CD4-positive, alpha-beta T cell treated with Interleukin-15 for 4 hours (primary cell): ENCODE measurements at regions not wholly inside any gene's neighbourhood (a gene's known extent, or its start where the extent isn't known, plus 50 kb on each side); places are given as distances from the start of the nearest gene placed in this dataset.
"Not testable (repeated sequence)": the region's sequence is repeated elsewhere in the genome, so short reads cannot be mapped to it uniquely, and the experiment has no call there.

Source experiments
- DNase-seq: peaks from one replicate; pipeline ENCODE4 v3.0.0-alpha.2; 2020; ENCODE audit warnings: low spot score

DNA sequence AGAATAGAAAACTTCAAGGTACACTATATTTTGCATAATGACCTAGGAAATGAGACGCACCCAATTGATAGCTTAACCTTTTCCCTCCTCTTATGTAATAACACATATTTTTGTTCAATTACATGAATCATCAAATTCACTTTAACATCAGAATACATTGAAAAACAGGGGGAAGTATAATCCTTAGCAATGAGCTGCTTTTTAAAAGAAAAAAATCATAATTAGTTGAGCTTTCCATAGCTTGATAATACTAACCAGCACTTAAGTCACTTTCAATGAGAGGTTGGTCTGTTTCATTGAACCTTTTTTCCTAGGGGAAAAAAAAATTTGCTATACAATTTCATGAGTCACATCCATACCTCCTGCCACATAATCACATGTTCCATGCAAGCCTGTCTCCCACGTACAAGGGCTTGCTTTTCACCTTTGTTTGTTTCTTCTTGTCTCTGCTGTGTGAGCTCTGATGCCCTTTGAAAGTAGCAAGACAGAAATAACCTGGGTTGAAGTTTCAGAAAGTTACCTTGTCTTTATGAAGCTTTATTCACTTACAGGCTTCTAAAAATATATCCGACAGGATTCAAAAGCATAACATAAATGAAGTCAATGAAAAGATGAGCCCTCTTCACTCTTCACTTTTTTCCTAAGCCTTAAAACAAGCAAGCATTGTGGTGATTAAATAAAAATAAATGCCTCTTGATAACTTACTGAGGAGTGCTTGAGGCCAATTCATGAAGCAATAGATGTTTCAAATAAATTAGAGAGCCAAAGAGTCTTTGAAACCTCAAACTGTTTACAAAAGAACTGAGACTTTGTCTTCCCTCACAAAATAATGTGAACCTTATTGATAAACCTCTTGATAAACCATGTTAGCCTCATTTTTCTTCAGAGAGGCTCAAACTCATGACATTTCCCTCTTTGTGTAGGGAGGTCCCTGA lies 108.5 kb downstream of the FEM1C start:
- no peak for DNase-seq

GRCh38 chr5:115435065-115435777 lies 109.4 kb downstream of the FEM1C start:
- no peak for DNase-seq

GRCh38 chr5:115433918-115434317 lies 110.7 kb downstream of the FEM1C start:
- DNase-seq: no peak

DNA sequence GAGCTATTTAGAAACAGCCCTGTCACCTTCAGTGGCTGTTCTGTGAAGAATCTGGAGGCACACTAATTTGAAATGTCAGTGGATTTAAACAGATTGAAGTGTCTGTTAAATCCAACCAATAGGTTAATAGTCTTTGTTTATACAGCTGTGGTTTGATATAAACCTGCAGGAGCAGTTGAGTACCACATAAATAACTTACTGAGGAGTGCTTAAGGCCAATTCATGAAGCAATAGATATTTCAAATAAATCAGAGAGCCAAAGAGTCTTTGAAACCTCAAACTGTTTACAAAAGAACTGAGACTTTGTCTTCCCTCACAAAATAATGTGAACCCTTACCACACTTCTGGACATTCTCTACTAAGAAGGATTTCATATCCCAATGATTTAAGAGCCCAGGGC lies 111.9 kb downstream of the FEM1C start:
- no peak for DNase-seq

DNA sequence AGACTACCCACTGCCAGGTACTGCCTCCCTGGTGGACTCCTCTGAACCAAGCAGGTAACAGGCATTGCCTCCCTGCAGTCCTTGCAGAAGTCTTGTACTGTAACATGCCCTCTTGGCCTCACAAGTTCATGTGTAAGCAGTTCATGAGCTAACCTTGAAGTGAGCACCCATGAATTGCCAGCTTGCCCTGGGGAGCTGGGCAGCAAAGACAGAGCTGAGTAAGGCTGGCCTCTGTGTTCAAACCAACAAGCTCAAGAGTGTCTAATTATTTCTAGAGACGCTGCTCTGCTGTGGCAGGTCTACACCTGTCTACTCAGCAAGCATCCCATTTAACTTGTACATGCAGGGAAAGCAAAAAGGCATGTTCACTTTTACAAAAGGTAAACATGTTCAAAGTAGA lies 113.5 kb downstream of the FEM1C start:
- no peak for DNase-seq

DNA sequence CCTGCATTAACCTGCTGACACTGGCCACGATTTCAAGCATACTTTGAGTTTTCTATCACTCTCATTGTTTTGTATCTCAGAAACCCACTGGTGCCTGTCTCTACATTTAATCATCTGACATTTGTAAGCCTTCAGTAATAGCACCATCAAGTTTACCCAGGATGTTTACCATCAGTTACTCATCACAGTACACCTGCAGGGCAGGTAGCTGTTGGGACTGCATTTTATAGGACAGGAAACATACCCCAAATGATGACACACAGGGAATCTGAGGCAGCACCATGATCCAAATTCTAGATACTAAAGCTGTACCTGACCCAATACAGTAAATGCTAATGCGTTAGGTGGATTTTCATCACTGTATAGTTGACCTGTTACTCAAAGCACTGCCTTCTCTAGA lies 114.2 kb downstream of the FEM1C start:
- DNase-seq: no peak

GRCh38 chr5:115429345-115429940 lies 115.1 kb downstream of the FEM1C start:
- no peak for DNase-seq

GRCh38 chr5:115428676-115429075 lies 115.9 kb downstream of the FEM1C start:
- DNase-seq: no peak

DNA sequence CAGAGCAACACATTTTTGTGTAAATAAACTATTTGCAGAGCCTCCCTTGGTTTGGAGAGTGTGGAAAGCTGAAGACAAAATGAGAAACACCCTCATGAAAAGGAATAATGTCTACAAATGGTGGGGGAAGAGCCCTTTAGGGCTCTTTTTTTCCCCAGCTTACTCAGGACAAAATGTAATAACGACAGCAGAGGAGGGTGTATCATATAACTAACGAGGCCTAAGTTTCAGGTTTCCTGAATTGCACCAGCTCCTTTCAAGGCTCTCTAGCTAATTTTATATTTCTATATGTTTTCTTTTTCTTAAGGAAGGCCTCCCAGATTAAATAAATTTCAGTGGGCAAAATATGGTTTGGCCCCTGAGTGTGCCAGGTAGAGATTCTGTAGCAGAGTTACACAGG lies 116.3 kb downstream of the FEM1C start:
- DNase-seq: no peak

DNA sequence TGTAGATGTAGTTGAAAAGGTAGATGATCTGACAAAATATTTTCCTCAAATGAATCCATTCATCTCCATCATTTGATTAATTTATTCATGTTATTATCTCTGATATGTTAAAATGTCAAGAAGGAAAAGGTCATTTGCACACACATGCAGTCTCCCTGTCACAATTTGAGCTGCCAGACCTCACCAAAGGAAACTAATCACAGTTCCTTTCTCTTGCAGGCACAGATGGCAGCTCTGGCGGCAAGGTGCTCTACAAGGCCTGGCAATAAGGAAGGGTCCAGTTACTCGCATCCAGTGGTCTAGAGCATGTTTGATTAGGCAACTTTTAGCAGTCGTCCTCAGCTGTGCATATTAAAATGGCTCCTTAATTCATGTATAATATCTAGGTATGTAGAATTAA lies 120.1 kb downstream of the FEM1C start:
- no peak for DNase-seq

DNA sequence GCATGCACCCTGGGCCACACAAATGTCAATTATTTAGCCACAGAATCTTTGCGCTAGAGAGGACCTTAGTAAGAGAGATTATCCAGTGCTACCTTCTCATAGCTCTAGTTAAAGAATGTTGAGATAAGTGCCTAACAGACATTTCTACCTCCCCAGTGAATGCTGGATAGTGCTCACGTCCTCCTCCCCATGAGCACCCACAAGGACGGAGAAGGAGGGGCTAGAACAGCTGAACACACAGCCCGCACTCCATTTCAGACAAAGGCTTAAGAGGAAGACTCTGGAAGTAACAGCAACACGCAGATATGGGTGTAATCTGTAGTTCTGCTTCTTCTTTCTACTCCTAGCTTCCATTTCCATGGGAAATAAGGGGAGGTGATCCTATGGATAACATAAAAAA lies 120.5 kb downstream of the FEM1C start:
- no peak for DNase-seq

GRCh38 chr5:115423541-115423940 lies 121.0 kb downstream of the FEM1C start:
- DNase-seq: no peak

GRCh38 chr5:115423051-115423450 lies 121.5 kb downstream of the FEM1C start:
- DNase-seq: no peak

GRCh38 chr5:115420812-115421211 lies 123.8 kb downstream of the FEM1C start:
- not testable (repeated sequence) for DNase-seq

DNA sequence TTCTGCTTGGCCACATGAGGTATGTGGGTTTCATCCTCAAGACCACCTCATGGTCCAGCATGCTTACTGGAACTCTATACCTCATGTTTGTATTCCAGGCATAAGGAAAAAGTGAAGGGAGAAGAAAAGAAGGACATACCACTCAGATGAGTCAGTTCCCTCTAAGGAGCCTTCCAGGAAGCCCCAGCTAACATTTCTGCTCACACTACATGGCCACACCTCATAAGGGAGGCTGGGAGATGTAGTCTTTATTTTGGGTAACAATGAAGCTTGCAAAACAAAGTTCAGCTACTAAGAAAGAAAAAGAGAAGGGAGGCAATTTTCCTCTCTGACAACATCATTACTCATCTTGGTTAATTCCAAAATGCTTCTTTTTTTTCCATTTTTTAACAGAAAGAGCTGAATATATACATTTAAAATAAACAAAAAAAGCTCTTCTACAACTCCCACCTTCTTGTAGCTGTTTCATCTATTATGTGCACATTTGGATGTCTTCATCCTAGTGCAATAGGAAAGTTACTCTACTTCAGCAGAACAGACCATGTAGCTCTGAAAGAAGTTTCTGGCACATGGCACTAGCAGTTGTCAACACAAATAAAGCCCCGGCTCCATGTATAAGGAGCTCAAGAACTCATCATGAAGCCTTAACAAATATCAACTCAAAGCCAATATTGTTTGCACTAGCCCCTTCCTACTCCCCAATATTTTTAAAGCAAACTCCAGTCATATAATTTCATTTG lies 123.6 kb upstream of the CCDC112 start:
- DNase-seq: no peak

DNA sequence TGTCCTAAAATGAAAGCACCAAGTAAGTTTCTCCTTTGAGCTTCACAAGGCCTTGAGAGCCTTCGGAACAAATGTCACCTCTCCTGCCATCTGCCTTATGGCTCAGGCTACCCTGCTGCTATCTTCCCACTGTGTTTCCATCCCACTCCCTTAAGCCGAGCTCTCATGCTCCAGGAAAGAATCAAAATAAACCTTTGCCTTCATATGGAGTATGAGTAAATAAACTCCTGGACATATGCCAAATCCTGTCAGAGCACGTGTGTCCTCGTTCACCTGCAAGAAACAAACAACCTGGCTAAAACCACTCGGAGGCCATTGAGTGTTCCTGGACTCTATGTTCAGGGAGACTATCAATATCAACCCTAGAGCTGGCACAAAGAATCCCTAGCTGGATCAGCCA lies 122.3 kb upstream of the CCDC112 start:
- no peak for DNase-seq

DNA sequence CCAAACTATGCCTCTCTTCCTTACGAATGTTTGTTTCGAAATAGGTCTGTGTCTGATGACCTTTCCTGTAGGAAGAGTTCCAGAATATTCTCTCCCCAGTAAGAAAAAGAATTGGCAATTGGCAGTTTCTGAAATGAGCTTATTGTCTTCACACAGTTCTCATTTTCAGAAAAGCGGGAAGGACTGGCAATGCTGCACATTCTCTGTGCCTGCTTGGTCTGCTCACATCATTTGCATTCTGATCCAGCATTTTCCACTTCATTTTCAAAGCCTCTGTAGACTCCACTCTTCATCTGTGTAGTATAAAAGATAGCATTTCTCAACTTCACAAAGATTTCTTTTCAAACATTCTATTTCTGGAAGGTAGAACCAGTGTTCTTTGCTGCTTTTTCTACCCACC lies 120.6 kb upstream of the CCDC112 start:
- no peak for DNase-seq

DNA sequence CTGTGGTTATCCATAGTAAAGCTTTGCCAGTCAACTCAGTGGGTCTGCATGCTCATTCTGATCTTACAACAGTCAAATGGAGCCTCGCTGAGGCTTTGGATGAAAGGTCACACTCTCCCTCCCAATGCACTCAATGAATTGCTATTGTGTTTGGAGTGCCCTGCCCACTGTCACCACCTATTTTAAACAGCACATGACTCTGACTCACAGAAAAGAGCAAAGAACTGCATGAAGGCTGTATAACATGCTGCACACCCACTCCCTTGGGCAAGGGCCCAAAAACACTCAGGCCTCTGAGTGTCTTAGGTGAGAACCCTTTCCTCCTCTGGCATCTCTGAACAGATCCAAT lies 118.7 kb upstream of the CCDC112 start:
- DNase-seq: no peak

GRCh38 chr5:115414406-115415142 lies 118.1 kb upstream of the CCDC112 start:
- DNase-seq: no peak

GRCh38 chr5:115413651-115414050 lies 117.2 kb upstream of the CCDC112 start:
- DNase-seq: no peak

GRCh38 chr5:115409094-115409493 lies 112.6 kb upstream of the CCDC112 start:
- no peak for DNase-seq
